Nephron progenitor cell (in vitro differentiated cells): ENCODE measurements at regions not wholly inside any gene's neighbourhood (a gene's known extent, or its start where the extent isn't known, plus 50 kb on each side); places are given as distances from the start of the nearest gene placed in this dataset.

Experiments
- DNase-seq: peaks from one replicate; pipeline ENCODE4 v3.0.0; 2021
- H3K27ac Mint-ChIP-seq: 2 replicates; pipeline ENCODE4 v1.8.0; 2021; ENCODE audit warnings: mild to moderate bottlenecking, moderate library complexity, mixed read lengths
- H3K27me3 Mint-ChIP-seq: 2 replicates; pipeline ENCODE4 v1.8.0; 2021; ENCODE audit warnings: mild to moderate bottlenecking, low read depth, mixed read lengths; ENCODE audit not compliant: poor library complexity
- H3K36me3 Mint-ChIP-seq: 2 replicates; pipeline ENCODE4 v1.8.0; 2021; ENCODE audit warnings: low read depth, mixed read lengths
- H3K4me1 Mint-ChIP-seq: 2 replicates; pipeline ENCODE4 v1.8.0; 2021; ENCODE audit warnings: mixed read lengths
- H3K4me3 Mint-ChIP-seq: 2 replicates; pipeline ENCODE4 v1.8.0; 2021; ENCODE audit warnings: mild to moderate bottlenecking, moderate library complexity, mixed read lengths
- H3K9me3 Mint-ChIP-seq: 2 replicates; pipeline ENCODE4 v1.8.0; 2021; ENCODE audit warnings: mild to moderate bottlenecking, moderate library complexity, mixed read lengths
- TF ChIP-seq, protein P1 (sequence below): fragments of 200-600 bp; sonication (generic); IDR thresholded peaks from 2 replicates; pipeline ENCODE4 v1.5.0; 2021; ENCODE audit warnings: antibody characterized with exemption

DNA sequence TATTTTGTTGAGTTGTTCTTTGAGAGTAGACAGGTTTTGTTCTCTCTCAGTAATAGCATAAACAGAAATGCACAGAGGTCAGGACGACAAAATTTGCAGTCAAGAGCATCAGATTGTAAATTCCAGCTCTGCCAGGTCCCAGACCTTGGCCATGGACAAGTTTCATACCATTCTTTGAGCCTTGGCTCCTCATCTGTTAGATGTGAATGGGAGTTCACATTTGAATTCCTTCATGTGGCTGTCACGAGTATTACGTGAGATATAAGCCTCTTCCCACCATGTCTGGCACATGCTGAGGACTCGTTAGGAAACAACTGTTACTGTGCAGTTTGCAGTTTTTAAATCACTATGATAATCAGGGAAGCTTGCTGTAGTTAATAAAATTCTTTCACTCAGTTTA, 93.2 kb upstream of the KCTD3 start:
- Mint-ChIP-seq H3K27me3 (no peaks in the 10 kb centered on the region), H3K4me3 (no peak overlapping the region), H3K4me1 (no peaks in the 10 kb centered on the region), H3K9me3 (peaks cover 8% of the 10 kb centered on the region), H3K27ac (no peak overlapping the region), H3K36me3 (no peaks in the 10 kb centered on the region)
- no peak for DNase-seq
- TF ChIP-seq, protein P1, sequence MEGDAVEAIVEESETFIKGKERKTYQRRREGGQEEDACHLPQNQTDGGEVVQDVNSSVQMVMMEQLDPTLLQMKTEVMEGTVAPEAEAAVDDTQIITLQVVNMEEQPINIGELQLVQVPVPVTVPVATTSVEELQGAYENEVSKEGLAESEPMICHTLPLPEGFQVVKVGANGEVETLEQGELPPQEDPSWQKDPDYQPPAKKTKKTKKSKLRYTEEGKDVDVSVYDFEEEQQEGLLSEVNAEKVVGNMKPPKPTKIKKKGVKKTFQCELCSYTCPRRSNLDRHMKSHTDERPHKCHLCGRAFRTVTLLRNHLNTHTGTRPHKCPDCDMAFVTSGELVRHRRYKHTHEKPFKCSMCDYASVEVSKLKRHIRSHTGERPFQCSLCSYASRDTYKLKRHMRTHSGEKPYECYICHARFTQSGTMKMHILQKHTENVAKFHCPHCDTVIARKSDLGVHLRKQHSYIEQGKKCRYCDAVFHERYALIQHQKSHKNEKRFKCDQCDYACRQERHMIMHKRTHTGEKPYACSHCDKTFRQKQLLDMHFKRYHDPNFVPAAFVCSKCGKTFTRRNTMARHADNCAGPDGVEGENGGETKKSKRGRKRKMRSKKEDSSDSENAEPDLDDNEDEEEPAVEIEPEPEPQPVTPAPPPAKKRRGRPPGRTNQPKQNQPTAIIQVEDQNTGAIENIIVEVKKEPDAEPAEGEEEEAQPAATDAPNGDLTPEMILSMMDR, result no peak

DNA sequence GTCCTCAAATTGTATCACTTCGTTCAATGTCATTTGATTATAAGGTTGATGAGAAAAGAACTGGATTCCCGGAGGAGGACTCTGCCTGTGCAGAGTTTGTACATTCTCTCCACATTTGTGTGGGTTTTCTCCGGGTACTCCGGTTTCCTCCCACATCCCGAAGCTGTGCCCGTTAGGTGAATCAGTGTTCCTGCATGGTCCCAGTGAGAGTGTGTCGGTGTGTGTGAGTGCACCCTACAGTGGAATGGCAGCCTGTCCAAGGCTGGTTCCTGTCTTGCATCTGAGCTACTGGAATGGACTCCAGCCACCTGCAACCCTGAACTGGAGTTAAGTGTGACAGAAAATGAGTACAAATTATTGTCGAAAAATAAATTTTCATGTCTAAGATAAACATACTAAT, 92.2 kb upstream of the KCTD3 start:
- peaks cover 8% of the 10 kb centered on the region for H3K9me3 Mint-ChIP-seq
- H3K4me1 Mint-ChIP-seq, result no peaks in the 10 kb centered on the region
- H3K4me3 Mint-ChIP-seq, result no peak overlapping the region
- no peak for DNase-seq
- TF ChIP-seq, protein P1, result no peak
- no peak overlapping the region for H3K27ac Mint-ChIP-seq
- no peaks in the 10 kb centered on the region for H3K36me3 Mint-ChIP-seq
- no peaks in the 10 kb centered on the region for H3K27me3 Mint-ChIP-seq

DNA sequence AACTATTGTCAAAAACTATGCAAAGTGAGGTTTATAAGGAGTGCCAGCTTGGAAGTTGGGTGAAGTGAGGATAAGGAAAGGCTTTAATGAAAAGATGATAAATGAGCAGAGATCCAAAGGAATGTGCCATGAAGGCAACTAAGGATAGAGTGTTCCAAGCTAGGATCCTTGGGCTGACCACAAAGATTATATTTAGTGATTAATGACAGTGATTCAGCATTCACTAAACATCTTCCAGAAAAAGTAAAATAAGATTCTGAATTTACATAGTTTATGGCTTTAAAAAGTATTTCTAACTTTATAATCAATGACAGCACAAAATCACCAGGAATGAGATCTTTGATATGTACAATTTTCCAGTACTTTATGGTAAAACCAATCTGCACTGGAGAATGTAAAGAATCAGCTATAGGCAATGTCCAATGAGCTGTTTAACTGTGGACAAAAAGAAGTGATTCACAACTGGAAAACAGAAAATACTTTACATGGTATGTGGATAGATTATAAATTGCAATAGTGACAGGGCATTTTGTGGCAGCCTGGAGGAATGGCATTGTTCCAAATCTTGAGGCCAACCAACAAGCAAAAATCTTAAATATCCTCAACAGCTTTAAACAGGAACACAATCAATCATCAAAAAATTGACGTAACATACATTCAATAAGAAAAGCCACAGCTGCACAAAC, 91.2 kb upstream of the KCTD3 start:
- no peak overlapping the region for H3K4me3 Mint-ChIP-seq
- no peak for DNase-seq
- H3K4me1 Mint-ChIP-seq, result no peaks in the 10 kb centered on the region
- H3K27me3 Mint-ChIP-seq, result no peaks in the 10 kb centered on the region
- H3K36me3 Mint-ChIP-seq, result no peaks in the 10 kb centered on the region
- H3K9me3 Mint-ChIP-seq, result peaks cover 8% of the 10 kb centered on the region
- TF ChIP-seq, protein P1, result no peak
- no peak overlapping the region for H3K27ac Mint-ChIP-seq

DNA sequence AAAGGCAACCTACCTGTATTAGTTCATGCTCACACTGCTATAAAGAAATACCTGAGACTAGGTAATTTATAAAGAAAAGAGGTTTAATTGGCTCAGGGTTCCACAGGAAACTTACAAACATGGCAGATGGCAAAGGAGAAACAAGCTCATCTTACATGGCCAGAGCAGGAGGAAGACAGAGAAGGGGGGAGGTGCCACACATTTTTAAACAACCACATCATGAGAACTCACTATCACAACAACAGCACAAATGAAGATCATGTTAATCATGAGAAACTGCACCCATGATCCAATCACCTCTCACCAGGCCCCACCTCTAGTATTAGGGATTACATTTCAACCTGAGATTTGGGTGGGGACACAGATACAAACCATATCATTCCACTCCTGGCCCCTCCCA, 90.6 kb upstream of the KCTD3 start:
- DNase-seq, result no peak
- H3K4me1 Mint-ChIP-seq, result no peaks in the 10 kb centered on the region
- TF ChIP-seq, protein P1, result no peak
- no peak overlapping the region for H3K4me3 Mint-ChIP-seq
- H3K27ac Mint-ChIP-seq, result no peak overlapping the region
- H3K36me3 Mint-ChIP-seq, result no peaks in the 10 kb centered on the region
- no peaks in the 10 kb centered on the region for H3K27me3 Mint-ChIP-seq
- H3K9me3 Mint-ChIP-seq, result peaks cover 8% of the 10 kb centered on the region

DNA sequence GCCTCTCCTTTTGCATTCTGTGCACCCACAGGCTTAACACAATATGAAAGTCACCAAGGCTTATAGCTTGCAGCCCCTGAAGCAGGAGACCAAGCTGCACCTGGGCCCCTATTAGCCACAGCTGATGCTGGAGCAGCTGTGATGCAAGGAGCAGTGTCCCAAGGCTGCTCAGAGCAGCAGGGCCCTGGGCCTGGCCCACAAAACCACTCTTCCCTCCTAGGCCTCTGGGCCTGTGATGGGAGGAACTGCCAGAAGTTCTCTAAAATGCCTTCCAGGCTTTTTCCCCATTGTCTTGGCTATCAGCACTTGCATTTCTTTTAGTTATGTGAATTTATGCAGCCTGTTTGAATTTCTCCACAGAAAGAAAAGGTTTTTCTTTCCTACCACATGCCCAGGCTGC, 89.5 kb upstream of the KCTD3 start:
- Mint-ChIP-seq H3K4me1 (no peaks in the 10 kb centered on the region), H3K27ac (no peak overlapping the region), H3K36me3 (no peaks in the 10 kb centered on the region), H3K9me3 (peaks cover 8% of the 10 kb centered on the region), H3K4me3 (no peak overlapping the region), H3K27me3 (no peaks in the 10 kb centered on the region)
- TF ChIP-seq, protein P1, result no peak
- DNase-seq, result no peak

DNA sequence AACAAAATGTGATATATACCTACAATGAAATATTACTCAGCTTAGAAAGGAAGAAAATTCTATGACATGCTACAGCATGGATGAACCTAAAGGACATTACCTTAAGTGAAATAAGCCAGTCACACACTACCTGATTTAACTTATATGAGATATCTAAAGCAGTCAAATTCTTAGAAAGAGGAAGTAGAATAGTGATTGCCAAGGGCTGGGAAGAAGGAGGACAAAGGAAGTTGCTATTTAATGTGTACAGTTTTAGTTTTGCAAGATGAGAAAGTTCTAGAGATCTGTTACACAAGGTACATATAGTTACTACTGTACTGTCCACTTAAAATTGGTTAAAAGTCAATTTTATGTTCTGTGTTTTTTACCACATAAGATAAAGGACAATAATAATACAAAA, 87.5 kb upstream of the KCTD3 start:
- peaks cover 3% of the 10 kb centered on the region for H3K27me3 Mint-ChIP-seq
- peaks cover 12% of the 10 kb centered on the region for H3K4me1 Mint-ChIP-seq
- no peak overlapping the region for H3K4me3 Mint-ChIP-seq
- H3K36me3 Mint-ChIP-seq, result no peaks in the 10 kb centered on the region
- no peak for DNase-seq
- H3K9me3 Mint-ChIP-seq, result peaks cover 8% of the 10 kb centered on the region
- TF ChIP-seq, protein P1, result no peak
- no peak overlapping the region for H3K27ac Mint-ChIP-seq
